ENCODE measurements at regions not wholly inside any gene's neighbourhood (a gene's known extent, or its start where the extent isn't known, plus 50 kb on each side); places are given as distances from the start of the nearest gene placed in this dataset.

GRCh38 chr7:20276705-20277472 lies 53.8 kb upstream of the ITGB8 start:
- POLR2A ChIA-PET = no interaction called here
- CTCF ChIA-PET = no interaction called here
- DNase-seq (ENCODE audit: low read depth, low spot score) = no peak
- TF ChIP-seq, protein P1, sequence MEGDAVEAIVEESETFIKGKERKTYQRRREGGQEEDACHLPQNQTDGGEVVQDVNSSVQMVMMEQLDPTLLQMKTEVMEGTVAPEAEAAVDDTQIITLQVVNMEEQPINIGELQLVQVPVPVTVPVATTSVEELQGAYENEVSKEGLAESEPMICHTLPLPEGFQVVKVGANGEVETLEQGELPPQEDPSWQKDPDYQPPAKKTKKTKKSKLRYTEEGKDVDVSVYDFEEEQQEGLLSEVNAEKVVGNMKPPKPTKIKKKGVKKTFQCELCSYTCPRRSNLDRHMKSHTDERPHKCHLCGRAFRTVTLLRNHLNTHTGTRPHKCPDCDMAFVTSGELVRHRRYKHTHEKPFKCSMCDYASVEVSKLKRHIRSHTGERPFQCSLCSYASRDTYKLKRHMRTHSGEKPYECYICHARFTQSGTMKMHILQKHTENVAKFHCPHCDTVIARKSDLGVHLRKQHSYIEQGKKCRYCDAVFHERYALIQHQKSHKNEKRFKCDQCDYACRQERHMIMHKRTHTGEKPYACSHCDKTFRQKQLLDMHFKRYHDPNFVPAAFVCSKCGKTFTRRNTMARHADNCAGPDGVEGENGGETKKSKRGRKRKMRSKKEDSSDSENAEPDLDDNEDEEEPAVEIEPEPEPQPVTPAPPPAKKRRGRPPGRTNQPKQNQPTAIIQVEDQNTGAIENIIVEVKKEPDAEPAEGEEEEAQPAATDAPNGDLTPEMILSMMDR (IDR thresholded peaks at IDR 0.05; ENCODE audit: insufficient read depth, low read length, missing control alignments) = no peak
- H3K4me3 ChIP-seq (ENCODE audit: low read depth, low read length) = no peak overlapping the region

- TF ChIP-seq, protein P1 (IDR thresholded peaks at IDR 0.05; ENCODE audit: insufficient read depth, low read length, missing control alignments) = no peak
- DNase-seq (ENCODE audit: low read depth, low spot score) = no peak
- no peak overlapping the region for H3K4me3 ChIP-seq (ENCODE audit: low read depth, low read length)
- ChIA-PET POLR2A (no interaction called here), CTCF (no interaction called here)
These were observed 50.7 kb upstream of the ITGB8 start for GRCh38 chr7:20279979-20280378.

DNA sequence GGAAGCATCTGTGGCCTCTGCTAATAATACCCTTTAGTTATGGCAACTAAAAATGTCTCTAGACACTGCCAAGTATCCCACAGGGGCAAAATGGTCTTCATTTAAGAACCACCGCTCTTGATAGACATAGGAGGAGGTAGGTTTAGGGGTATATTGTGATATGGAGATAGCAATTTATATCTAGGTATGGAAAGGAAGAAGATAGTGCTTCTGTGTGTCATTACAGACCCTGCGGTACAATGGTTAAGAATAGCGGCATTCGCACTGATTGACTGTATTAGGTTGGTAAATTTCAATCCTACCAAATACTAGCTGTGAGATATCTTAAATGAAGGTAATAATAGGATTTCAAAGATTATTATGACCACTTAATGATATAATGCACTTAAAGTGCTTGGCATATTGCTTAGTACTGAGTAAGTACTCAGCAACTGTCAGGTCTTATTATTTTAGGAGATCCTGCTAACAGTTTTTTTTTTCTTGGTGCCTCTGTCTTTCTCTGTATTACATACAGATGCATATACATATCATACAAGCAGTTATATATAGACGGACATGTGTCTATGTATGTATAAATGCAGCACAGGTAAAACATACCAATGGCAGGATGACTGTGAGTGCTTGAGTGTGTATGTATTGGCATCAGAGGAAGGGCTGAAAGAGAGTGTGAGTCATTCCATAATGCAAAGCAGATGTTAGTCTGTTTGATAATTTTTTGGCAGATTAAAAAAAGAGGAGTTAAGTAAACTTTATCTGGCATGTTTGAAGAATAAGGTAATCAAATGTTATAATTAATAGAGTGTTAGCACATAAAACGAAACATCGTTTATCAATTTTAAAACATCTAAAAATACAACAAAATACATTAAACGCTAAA lies 50.0 kb upstream of the ITGB8 start:
- TF ChIP-seq, protein P1 (IDR thresholded peaks at IDR 0.05; ENCODE audit: insufficient read depth, low read length, missing control alignments) = no peak
- ChIA-PET CTCF (no interaction called here), POLR2A (no interaction called here)
- DNase-seq (ENCODE audit: low read depth, low spot score) = no peak
- H3K4me3 ChIP-seq (ENCODE audit: low read depth, low read length) = no peak overlapping the region
